HS-5 (cell line): ENCODE measurements at regions not wholly inside any gene's neighbourhood (a gene's known extent, or its start where the extent isn't known, plus 50 kb on each side); places are given as distances from the start of the nearest gene placed in this dataset.

Experiments used
- DNase-seq: peaks from one replicate; pipeline ENCODE4 v3.0.0-alpha.2; 2012; ENCODE audit warnings: low read depth

DNA sequence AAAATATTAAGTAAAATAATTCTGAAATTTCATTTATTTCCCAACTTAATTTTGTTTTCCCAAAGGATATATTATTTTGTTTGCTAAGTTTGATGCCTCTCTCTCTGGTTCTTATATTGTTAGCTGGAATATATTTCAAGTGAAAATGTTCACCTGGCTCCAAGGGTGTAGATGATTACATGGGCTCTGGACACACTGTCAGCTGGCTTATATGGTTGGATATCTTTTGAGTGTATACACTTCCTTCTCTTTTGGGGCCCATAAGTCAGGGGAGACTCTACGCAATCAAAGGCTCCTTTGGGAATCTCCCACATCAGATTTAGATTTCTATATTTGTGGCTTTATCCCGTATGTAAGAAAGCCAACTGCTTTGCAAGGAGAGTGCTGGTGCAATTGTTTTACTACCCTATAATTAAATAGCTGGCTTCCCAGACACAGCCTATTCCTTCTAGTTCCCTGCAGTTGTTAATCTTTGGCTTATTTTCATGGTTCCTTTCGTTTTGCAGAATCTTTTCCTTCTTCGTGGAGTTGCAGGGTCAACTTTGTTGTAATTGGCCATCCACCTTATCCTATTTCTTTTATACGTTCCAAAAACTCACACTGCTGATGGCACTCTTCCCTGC lies 225.7 kb downstream of the DPH6 start:
- no peak for DNase-seq

- no peak for DNase-seq
These were observed 226.6 kb downstream of the DPH6 start for GRCh38 chr15:35319354-35319753.

DNA sequence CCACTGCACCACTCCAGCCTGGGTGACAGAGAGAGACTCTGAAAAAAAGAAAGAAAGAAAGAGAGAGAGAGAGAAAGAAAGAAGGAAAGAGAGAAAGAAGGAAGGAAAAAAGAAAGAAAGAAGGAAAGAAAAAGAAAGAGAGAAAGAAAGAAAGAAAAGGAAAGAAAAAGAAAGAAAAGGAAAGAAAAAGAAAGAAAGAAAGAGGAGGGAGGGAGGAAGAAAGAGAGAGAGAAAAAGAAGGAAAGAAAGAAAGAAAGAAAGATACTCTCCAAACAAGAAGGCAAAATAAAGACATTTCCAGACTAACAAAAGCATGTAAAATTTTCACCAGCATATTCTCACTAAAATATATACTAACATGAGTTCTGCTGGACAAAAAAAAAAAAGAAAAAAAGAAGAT lies 228.7 kb downstream of the DPH6 start:
- DNase-seq, result no peak

- DNase-seq, result no peak
These were observed 227.2 kb upstream of the NANOGP8 start for GRCh38 chr15:35312344-35312743.

DNA sequence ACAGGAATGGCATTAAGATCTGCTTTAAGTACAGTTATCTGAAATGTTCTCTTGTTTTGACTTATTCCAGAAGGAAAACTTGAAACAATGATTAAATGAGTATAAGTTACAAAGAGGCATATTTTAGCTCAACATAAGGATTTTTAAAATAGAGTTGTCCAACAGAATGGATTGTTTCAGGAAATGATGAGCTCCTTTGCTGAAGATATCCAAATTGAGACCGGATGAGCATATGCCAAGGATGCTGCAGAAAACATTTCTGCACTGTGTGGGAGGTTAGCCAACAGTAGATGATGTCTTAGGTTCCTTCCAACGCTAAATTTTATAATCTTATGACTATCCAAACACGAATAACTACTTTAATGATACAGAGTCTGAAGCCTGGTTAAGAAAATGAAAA lies 226.5 kb upstream of the NANOGP8 start:
- no peak for DNase-seq

GRCh38 chr15:35309886-35310285 lies 224.8 kb upstream of the NANOGP8 start:
- no peak for DNase-seq

GRCh38 chr15:35308802-35309201 lies 223.7 kb upstream of the NANOGP8 start:
- DNase-seq, result peak; percentile 69

- DNase-seq, result no peak
These were observed 222.6 kb upstream of the NANOGP8 start for GRCh38 chr15:35307676-35308075.

DNA sequence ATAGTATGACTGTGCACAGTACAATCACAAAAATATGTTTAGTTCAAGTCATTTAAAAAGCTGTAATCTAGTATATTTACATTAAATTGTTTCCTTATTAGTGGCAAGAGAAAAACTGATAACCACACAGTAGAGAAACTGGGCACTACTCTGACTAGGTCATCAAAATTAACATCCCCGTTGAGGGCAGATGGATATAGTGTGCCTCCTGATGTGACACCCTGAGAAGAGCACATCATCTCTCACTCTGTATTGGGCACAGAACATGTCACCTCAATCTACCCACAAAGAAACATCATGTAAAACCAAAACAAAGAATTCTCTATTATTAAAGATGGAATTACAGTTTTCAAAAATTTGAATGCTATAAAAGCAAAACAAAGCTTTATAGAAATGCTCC lies 221.9 kb upstream of the NANOGP8 start:
- DNase-seq, result no peak

- DNase-seq, result no peak
These were observed 221.4 kb upstream of the NANOGP8 start for GRCh38 chr15:35306361-35306981.

DNA sequence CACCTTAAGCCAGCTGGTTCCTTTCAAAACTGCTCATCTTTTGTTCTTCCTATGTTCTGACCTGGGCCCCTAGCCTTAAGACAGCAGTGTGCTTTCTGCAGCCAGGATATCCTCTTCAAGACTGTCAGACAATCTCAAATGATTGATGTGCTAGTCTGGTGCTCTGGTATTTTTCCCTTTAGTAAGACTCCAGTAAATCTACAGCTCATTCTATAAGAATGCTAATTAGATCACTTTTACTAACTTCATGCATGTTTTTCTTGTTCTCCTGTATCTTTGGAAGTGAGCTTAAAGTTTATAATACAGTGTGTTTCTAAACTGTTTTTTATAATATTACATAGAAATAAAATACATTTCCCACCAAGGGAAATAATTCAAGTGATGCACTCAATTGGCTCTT lies 220.9 kb upstream of the NANOGP8 start:
- DNase-seq, result peak; percentile 70

DNA sequence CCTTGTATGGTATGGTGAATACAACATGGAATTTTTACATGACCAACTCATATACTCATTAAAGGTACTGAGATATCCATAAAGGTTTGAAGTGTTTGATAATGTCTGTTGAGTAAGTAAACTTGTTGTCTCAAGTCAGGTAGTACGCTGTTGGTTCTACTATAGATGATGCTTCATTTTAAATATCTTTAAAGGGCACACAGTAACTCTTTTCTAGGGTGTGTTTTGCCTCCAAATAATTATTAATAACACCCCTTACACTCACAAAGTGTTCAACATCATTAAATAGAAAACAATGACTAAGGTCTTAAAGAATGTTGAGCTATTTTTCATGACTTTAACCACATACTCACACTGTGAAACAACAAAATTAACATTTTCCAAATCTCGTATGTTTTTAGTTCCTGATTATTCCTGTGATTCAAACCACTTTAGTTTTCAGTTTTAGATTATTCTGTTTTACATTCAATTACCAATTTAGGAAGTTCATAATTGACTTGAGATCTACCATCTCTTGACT lies 220.0 kb upstream of the NANOGP8 start:
- no peak for DNase-seq

GRCh38 chr15:35304389-35304788 lies 219.3 kb upstream of the NANOGP8 start:
- DNase-seq, result no peak

DNA sequence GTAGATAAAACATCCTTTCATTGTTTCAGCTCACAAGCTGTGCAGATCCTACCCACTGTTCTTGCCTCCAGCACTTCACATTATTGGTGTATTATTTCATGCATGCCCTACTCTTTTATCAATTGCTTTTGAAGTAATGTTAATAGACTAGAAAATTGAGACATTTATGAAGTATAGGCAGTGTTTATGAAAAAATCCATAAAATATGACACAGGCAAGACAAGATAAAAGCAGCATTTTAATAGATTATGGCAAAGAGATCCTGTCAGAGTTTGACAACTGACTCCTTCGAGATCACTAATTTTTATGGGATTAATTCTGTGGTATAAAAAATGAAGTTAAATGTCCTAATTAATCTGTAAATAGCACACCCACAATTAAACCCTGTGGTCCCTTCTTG lies 217.2 kb upstream of the NANOGP8 start:
- DNase-seq, result no peak

DNA sequence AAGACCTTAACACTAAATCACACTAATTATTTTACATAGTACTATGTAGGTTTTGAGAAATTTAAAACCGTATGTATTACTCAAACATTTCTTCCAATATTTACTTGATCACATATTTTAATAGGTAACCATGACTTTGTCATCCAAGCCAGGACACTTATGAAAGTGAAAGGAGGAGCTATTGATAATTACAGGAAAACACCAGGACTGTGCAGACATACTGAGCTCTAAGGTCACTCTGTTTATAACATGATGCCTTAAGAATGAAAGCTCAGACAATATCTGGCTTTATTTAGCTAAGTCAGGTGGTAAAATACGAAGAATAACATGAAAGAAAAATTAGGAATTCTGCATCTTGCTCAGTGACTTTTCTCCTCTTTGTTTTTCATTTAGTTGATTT lies 216.0 kb upstream of the NANOGP8 start:
- no peak for DNase-seq

DNA sequence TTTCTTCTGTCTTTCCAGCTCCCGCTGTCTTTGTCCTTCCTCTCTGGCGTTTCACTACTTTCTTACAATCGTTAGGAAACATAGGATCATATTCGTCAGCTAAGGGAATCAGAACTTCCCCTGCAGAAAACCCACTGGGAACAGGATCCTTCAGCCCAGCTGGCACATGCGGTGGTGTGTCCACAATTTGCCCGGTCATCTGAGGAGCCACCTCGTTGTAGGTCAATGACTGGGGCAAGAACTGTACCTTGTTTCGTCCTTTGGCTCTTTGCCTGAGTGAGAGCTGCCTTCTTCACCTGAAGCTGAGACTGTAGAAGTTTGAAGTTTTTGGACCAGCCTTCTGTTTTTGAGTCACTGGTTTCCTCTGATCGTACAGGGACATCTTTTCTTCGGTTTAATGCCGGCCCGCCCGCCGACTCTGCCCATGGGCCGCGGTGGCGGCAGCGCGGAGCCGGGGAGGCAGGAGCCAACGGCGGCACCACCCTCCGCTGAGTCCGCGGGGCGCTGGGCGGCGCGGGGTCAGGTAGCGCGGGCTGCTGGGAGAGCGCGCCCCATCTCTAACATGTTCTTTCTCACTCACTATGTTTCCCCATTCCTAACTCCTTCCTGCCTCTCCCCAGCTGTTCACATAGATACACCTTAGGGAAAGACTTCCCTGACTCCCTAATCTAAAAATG lies 214.1 kb upstream of the NANOGP8 start:
- no peak for DNase-seq

GRCh38 chr15:35298509-35298908 lies 213.4 kb upstream of the NANOGP8 start:
- DNase-seq, result no peak

DNA sequence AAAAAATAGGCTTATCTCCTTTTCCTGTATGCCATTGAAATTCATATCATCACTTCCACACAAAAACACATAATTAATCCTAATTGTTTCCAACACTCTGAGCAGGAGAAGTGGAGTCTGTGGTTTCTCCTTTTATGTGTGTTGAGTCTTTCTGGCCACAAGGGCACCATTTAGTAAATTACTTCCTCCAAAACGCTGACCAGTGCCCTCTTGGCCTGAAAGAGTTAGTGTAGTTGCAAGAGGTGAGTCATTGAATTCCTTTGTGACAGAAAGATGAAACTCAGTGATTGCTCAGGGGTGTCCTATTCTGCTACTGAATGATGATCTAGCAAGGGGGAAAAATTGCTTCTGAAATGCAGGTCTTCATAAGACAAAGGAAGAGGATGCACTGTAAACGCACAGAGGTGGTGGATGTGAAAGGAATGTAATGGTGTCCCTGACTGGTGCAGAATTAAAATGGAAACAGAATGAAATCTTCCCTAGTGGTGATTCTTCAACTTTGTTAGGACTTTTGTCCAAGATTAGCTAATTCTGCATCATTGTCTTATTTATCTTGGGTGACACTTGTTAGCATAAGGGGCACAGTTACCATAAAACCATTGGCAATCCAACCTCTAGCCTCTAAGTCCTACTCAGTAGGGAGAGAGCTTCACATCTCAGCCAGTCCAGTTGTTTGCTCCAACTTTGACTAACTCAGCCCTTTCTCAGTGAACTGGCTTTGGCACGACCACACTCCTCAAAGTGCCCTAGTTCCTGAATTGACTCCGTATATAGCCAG lies 208.4 kb upstream of the NANOGP8 start:
- peak; percentile 73 for DNase-seq

DNA sequence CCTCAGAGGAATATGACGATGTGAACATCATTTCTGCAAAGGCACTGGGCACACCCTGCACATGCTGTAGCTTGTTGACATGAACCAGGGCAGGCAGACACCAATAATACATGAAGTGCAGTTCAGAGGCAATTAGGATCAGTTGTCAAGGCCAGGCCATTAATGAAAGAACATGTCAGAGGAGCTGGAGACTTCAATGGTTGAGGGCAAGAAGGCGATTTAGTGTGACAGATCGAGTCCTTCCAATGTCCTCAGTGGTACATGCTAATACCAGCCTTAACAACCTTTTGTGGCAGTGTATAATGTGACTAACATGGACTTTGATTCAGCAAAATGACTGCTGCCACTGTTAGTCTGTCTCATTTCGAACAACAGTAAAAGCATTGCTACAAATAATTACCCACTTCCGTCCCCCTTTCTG lies 205.2 kb upstream of the NANOGP8 start:
- DNase-seq, result no peak

GRCh38 chr15:35289024-35289617 lies 204.0 kb upstream of the NANOGP8 start:
- peak; percentile 45 for DNase-seq

DNA sequence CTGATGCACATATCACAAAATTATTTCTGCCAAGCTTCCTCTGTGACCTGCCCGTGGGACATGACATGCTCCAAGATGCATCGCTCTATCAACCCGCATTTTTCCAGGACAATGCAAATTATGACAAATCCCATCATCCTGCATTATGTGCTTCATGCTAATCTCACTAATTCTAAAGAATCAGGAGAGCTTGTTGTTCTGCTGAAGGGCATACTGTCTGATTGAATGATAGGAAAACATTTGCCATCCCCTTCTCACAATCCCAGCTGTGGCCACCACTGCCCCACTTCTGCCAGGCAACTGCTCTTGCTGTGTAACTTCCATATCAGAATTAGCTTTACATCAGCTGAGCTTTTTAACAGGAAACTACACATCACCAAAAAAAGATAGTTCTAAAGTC lies 203.5 kb upstream of the NANOGP8 start:
- no peak for DNase-seq

DNA sequence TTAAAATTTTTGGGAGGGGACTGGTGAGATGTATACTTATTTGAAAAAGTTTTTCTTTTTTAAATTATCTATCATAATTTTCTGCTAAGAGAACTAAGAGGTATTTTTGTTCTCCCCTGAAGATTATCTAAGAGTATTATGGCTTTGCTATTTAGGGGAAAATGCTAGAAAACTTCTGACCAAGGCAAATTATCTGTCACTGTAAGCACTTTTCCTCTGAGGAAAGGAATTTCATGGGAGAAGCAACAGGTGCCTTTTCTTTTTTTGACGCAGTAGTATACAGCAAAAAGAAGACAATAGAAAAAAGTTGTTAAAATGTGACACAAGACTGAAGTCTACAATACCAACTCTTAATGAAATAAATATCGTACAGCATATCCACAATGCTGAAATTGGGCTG lies 201.6 kb upstream of the NANOGP8 start:
- DNase-seq, result no peak
